ENCODE measurements at regions not wholly inside any gene's neighbourhood (a gene's known extent, or its start where the extent isn't known, plus 50 kb on each side); places are given as distances from the start of the nearest gene placed in this dataset.

- TF ChIP-seq CTCF (IDR thresholded peaks at IDR 0.05) (no peak), EZH2 (IDR thresholded peaks at IDR 0.05) (no peak), EZH2phosphoT487 (IDR thresholded peaks at IDR 0.05) (no peak)
Observed at GRCh38 chr11:24344222-24344621, 152.6 kb upstream of the LUZP2 start.

All from neural progenitor cell (in vitro differentiated cells).